ENCODE measurements at regions not wholly inside any gene's neighbourhood (a gene's known extent, or its start where the extent isn't known, plus 50 kb on each side); places are given as distances from the start of the nearest gene placed in this dataset.

- H3K9me2 ChIP-seq (ENCODE audit: insufficient read depth, low read length): no peaks in the 10 kb centered on the region
- H3K9me3 ChIP-seq (ENCODE audit: low read length): no peaks in the 10 kb centered on the region
- H3K36me3 ChIP-seq (ENCODE audit: insufficient read depth, low read length): no peaks in the 10 kb centered on the region
- no peak overlapping the region for H3K27ac ChIP-seq (ENCODE audit: low read length)
- no peaks in the 10 kb centered on the region for H3K27me3 ChIP-seq (ENCODE audit: insufficient read depth, low read depth, low read length)
- H3K79me2 ChIP-seq (replicated peaks; ENCODE audit: insufficient read depth, low read length): no peaks in the 10 kb centered on the region
- H3K9ac ChIP-seq (ENCODE audit: low read length): no peak overlapping the region
- no peak overlapping the region for H3K4me3 ChIP-seq (ENCODE audit: low read length)
- H4K20me1 ChIP-seq (ENCODE audit: insufficient read depth): no peaks in the 10 kb centered on the region
- no peak overlapping the region for H2AFZ ChIP-seq (ENCODE audit: low read depth, low read length)
- TF ChIP-seq RAD21 (conservative IDR thresholded peaks at IDR 0.05) (no peak), REST (IDR thresholded peaks at IDR 0.05; ENCODE audit: borderline replicate concordance) (no peak), EZH2 (IDR thresholded peaks at IDR 0.05; ENCODE audit: borderline replicate concordance, insufficient read depth, low read length, poor library complexity, severe bottlenecking) (no peak), POLR2AphosphoS5 (IDR thresholded peaks at IDR 0.05) (no peak), SMC3 (conservative IDR thresholded peaks at IDR 0.05; ENCODE audit: poor library complexity) (no peak), CTCF (IDR thresholded peaks at IDR 0.05; ENCODE audit: poor library complexity, severe bottlenecking) (no peak), TAF1 (IDR thresholded peaks at IDR 0.05; ENCODE audit: low read depth) (no peak), EP300 (conservative IDR thresholded peaks at IDR 0.05; ENCODE audit: poor library complexity, severe bottlenecking) (no peak), MXI1 (conservative IDR thresholded peaks at IDR 0.05; ENCODE audit: poor library complexity, severe bottlenecking) (no peak)
- H3F3A ChIP-seq (ENCODE audit: insufficient read depth, low read length, poor library complexity, severe bottlenecking): no peaks in the 10 kb centered on the region
- H3K4me2 ChIP-seq (ENCODE audit: low read length): no peak overlapping the region
Observed at GRCh38 chr3:59406943-59407342, 357.1 kb upstream of the CFAP20DC start.

GRCh38 chr3:59404851-59405250 is 355.0 kb upstream of the CFAP20DC start:
- no peaks in the 10 kb centered on the region for H3K79me2 ChIP-seq (replicated peaks; ENCODE audit: insufficient read depth, low read length)
- no peak overlapping the region for H3K4me2 ChIP-seq (ENCODE audit: low read length)
- TF ChIP-seq EP300 (conservative IDR thresholded peaks at IDR 0.05; ENCODE audit: poor library complexity, severe bottlenecking) (no peak), REST (IDR thresholded peaks at IDR 0.05; ENCODE audit: borderline replicate concordance) (no peak), TAF1 (IDR thresholded peaks at IDR 0.05; ENCODE audit: low read depth) (no peak), SMC3 (conservative IDR thresholded peaks at IDR 0.05; ENCODE audit: poor library complexity) (no peak), POLR2AphosphoS5 (IDR thresholded peaks at IDR 0.05) (no peak), EZH2 (IDR thresholded peaks at IDR 0.05; ENCODE audit: borderline replicate concordance, insufficient read depth, low read length, poor library complexity, severe bottlenecking) (no peak), CTCF (IDR thresholded peaks at IDR 0.05; ENCODE audit: poor library complexity, severe bottlenecking) (no peak), MXI1 (conservative IDR thresholded peaks at IDR 0.05; ENCODE audit: poor library complexity, severe bottlenecking) (no peak), RAD21 (conservative IDR thresholded peaks at IDR 0.05) (no peak)
- H3K27ac ChIP-seq (ENCODE audit: low read length): no peak overlapping the region
- no peaks in the 10 kb centered on the region for H4K20me1 ChIP-seq (ENCODE audit: insufficient read depth)
- no peak overlapping the region for H3K4me3 ChIP-seq (ENCODE audit: low read length)
- H3F3A ChIP-seq (ENCODE audit: insufficient read depth, low read length, poor library complexity, severe bottlenecking): no peaks in the 10 kb centered on the region
- H3K9ac ChIP-seq (ENCODE audit: low read length): no peak overlapping the region
- no peak overlapping the region for H2AFZ ChIP-seq (ENCODE audit: low read depth, low read length)
- H3K9me2 ChIP-seq (ENCODE audit: insufficient read depth, low read length): no peaks in the 10 kb centered on the region
- no peaks in the 10 kb centered on the region for H3K9me3 ChIP-seq (ENCODE audit: low read length)
- no peaks in the 10 kb centered on the region for H3K27me3 ChIP-seq (ENCODE audit: insufficient read depth, low read depth, low read length)
- H3K36me3 ChIP-seq (ENCODE audit: insufficient read depth, low read length): no peaks in the 10 kb centered on the region

Measured in neural cell (in vitro differentiated cells).